ENCODE measurements at regions not wholly inside any gene's neighbourhood (a gene's known extent, or its start where the extent isn't known, plus 50 kb on each side); places are given as distances from the start of the nearest gene placed in this dataset.

GRCh38 chr1:112337028-112337531 lies 58.9 kb upstream of the CTTNBP2NL start:
- no peaks in the 10 kb centered on the region for H4K20me1 ChIP-seq (ENCODE audit: control insufficient read depth, insufficient read depth)
- no TSS peak for BruUV-seq (replicated peaks)
- FAIRE-seq, result peak; percentile 75
- H3K27me3 ChIP-seq (replicated peaks in 1 of 2; ENCODE audit: control insufficient read depth in 2 of 2, insufficient read depth in 2 of 2, low read length in 1 of 2), result peaks cover 0 to 14% of the 10 kb centered on the region in 2 experiments; a peak in 1 of 4 replicates
- H3K9ac ChIP-seq (ENCODE audit: control insufficient read depth, insufficient read depth, low read length), result no peak overlapping the region
- H3K36me3 ChIP-seq (ENCODE audit: control insufficient read depth in 2 of 2, insufficient read depth in 2 of 2, low read length in 1 of 2), result no peaks in the 10 kb centered on the region
- SMC1A ChIA-PET (ENCODE audit: uncharacterized antibody, unreplicated experiment), result interaction anchor here (0.7 kb wide), 1 partner anchor 855 kb away, joined by 3 read pairs; no protein-coding TSS in a partner anchor
- no peak overlapping the region for H3K27ac ChIP-seq (ENCODE audit: control insufficient read depth, insufficient read depth)
- H3K4me2 ChIP-seq (ENCODE audit: control insufficient read depth, insufficient read depth), result 0 out of 2 replicates have a peak overlapping the region, but pooled peaks have one; percentile 15
- POLR2A ChIA-PET, result no interaction called here
- ATAC-seq, result peak; percentile 78
- WGBS (ENCODE audit: insufficient coverage, insufficient replicate concordance, low lambda C conversion rate, missing lambda C conversion rate), result 1% methylated on average over 13 of the region's 13 CpGs
- in situ Hi-C loops (cut with MboI), result no loop called here
- H3K9me3 ChIP-seq (replicated peaks; ENCODE audit: control insufficient read depth, insufficient read depth, low read length), result no peaks in the 10 kb centered on the region; the same call in 2 of the 3 replicates
- RAD21 ChIA-PET (ENCODE audit: unreplicated experiment), result interaction anchor here (0.7 to 1.2 kb wide), 4 partner anchors 11 to 197 kb away, joined by 3 to 4 read pairs (median 4); no protein-coding TSS in a partner anchor
- H3K79me2 ChIP-seq (ENCODE audit: control insufficient read depth, insufficient read depth, low read length), result no peaks in the 10 kb centered on the region
- no peaks in the 10 kb centered on the region for H3K4me1 ChIP-seq (ENCODE audit: control insufficient read depth, insufficient read depth, low read length)
- H3K4me3 ChIP-seq, result no peak overlapping the region
- H2AFZ ChIP-seq (ENCODE audit: control insufficient read depth, low read depth, low read length), result no peak overlapping the region
- DNase-seq (ENCODE audit: low read depth, low spot score), result no peak
- intact Hi-C loops (cut with micrococcal nuclease; ENCODE audit: unreplicated experiment), result no loop called here
- CTCF ChIA-PET, result interaction anchor here (0.7 to 1.9 kb wide), 8 partner anchors 19 to 40 kb away, joined by 3 to 6 read pairs (median 4); no protein-coding TSS in a partner anchor
- peak; percentile 46; the same call in 1 of the 2 replicates for TF ChIP-seq SMC3 (IDR thresholded peaks at IDR 0.05; ENCODE audit: borderline replicate concordance, low read length)
- 0 out of 2 replicates have a peak, but pooled peaks have one; percentile 19 for TF ChIP-seq YY1 (IDR thresholded peaks at IDR 0.05; ENCODE audit: low read depth, low read length)
- TF ChIP-seq RCOR1 (conservative IDR thresholded peaks at IDR 0.05; ENCODE audit: low read depth, low read length), result no peak
- TF ChIP-seq ESRRA (IDR thresholded peaks at IDR 0.05; ENCODE audit: low read length), result no peak
- no peak for TF ChIP-seq ETV6 (conservative IDR thresholded peaks at IDR 0.05 in 1 of 2, IDR thresholded peaks at IDR 0.05 in 1 of 2; ENCODE audit: borderline replicate concordance in 1 of 2, low read depth in 1 of 2)
- 0 out of 2 replicates have a peak, but pooled peaks have one; percentile 0 for TF ChIP-seq SPI1 (IDR thresholded peaks at IDR 0.05; ENCODE audit: borderline replicate concordance, insufficient read depth, low read depth, low read length)
- no peak for TF ChIP-seq RELB (IDR thresholded peaks at IDR 0.05; ENCODE audit: low read depth)
- TF ChIP-seq BHLHE40 (IDR thresholded peaks at IDR 0.05; ENCODE audit: borderline replicate concordance in 1 of 2, low read depth in 2 of 2, low read length in 1 of 2), result no peak
- TF ChIP-seq SP1 (IDR thresholded peaks at IDR 0.05; ENCODE audit: low read depth, low read length), result no peak
- peak; percentile 72 for TF ChIP-seq RAD21 (IDR thresholded peaks at IDR 0.05; ENCODE audit: insufficient read depth, low read depth, low read length)
- TF ChIP-seq ZSCAN29 (IDR thresholded peaks at IDR 0.05), result no peak
- no peak for TF ChIP-seq RBBP5 (conservative IDR thresholded peaks at IDR 0.05)
- TF ChIP-seq TARDBP (IDR thresholded peaks at IDR 0.05; ENCODE audit: borderline replicate concordance), result no peak
- no peak for TF ChIP-seq SIN3A (IDR thresholded peaks at IDR 0.05; ENCODE audit: low read depth, low read length)
- no peak for TF ChIP-seq NFYB (IDR thresholded peaks at IDR 0.05; ENCODE audit: insufficient read depth, low read depth, low read length)
- TF ChIP-seq NKRF (conservative IDR thresholded peaks at IDR 0.05), result no peak
- TF ChIP-seq BMI1 (IDR thresholded peaks at IDR 0.05; ENCODE audit: borderline replicate concordance), result no peak
- peak; percentile 42 to 66 (median 65) for TF ChIP-seq CTCF (IDR thresholded peaks at IDR 0.05 in 2 of 3, conservative IDR thresholded peaks at IDR 0.05 in 1 of 3; ENCODE audit: control insufficient read depth in 2 of 3, extremely low read depth in 1 of 3, insufficient read depth in 1 of 3, low read depth in 3 of 3, low read length in 3 of 3)
- TF ChIP-seq RFX5 (IDR thresholded peaks at IDR 0.05; ENCODE audit: low read depth, low read length), result no peak

All from GM12878 (cell line).